ENCODE measurements at regions not wholly inside any gene's neighbourhood (a gene's known extent, or its start where the extent isn't known, plus 50 kb on each side); places are given as distances from the start of the nearest gene placed in this dataset.

- TF ChIP-seq, protein P1, sequence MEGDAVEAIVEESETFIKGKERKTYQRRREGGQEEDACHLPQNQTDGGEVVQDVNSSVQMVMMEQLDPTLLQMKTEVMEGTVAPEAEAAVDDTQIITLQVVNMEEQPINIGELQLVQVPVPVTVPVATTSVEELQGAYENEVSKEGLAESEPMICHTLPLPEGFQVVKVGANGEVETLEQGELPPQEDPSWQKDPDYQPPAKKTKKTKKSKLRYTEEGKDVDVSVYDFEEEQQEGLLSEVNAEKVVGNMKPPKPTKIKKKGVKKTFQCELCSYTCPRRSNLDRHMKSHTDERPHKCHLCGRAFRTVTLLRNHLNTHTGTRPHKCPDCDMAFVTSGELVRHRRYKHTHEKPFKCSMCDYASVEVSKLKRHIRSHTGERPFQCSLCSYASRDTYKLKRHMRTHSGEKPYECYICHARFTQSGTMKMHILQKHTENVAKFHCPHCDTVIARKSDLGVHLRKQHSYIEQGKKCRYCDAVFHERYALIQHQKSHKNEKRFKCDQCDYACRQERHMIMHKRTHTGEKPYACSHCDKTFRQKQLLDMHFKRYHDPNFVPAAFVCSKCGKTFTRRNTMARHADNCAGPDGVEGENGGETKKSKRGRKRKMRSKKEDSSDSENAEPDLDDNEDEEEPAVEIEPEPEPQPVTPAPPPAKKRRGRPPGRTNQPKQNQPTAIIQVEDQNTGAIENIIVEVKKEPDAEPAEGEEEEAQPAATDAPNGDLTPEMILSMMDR (IDR thresholded peaks at IDR 0.05), result no peak
- no peaks in the 10 kb centered on the region for H3K36me3 ChIP-seq
- intact Hi-C loops (cut with DNase I), result no loop called here
- no peaks in the 10 kb centered on the region for H3K4me1 ChIP-seq
- ATAC-seq (no peak), DNase-seq (no peak)
- H3K9me3 ChIP-seq, result no peaks in the 10 kb centered on the region
- H3K27ac ChIP-seq, result no peak overlapping the region
- H3K4me3 ChIP-seq, result no peak overlapping the region
- H3K27me3 ChIP-seq (ENCODE audit: low read depth), result no peaks in the 10 kb centered on the region
These were observed 618.2 kb upstream of the ZNF717 start for GRCh38 chr3:76403556-76403955.

DNA sequence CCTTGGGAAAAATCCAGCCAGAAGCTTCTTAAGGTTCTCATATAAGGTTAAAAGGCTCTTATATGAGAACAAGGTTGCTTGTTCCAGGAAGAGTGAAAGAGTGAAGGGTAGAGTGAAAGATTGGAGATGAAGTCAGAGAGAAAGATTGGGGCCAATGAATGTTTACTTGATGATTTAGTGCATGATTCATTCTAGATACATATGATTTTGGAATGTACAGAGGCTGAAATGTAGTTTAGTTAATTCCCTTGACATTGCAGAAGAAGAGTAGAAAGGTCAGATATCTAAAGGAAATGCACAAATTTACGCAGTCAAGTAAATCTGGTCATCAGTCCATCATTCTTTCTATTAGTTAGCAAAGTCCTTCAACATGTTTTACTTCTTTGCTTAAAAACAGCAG lies 619.8 kb upstream of the ZNF717 start:
- DNase-seq (no peak), ATAC-seq (no peak)
- H3K36me3 ChIP-seq, result no peaks in the 10 kb centered on the region
- H3K9me3 ChIP-seq, result no peaks in the 10 kb centered on the region
- no peaks in the 10 kb centered on the region for H3K27me3 ChIP-seq (ENCODE audit: low read depth)
- TF ChIP-seq, protein P1 (IDR thresholded peaks at IDR 0.05), result no peak
- intact Hi-C loops (cut with DNase I), result no loop called here
- no peak overlapping the region for H3K4me3 ChIP-seq
- no peak overlapping the region for H3K27ac ChIP-seq
- H3K4me1 ChIP-seq, result no peaks in the 10 kb centered on the region

DNA sequence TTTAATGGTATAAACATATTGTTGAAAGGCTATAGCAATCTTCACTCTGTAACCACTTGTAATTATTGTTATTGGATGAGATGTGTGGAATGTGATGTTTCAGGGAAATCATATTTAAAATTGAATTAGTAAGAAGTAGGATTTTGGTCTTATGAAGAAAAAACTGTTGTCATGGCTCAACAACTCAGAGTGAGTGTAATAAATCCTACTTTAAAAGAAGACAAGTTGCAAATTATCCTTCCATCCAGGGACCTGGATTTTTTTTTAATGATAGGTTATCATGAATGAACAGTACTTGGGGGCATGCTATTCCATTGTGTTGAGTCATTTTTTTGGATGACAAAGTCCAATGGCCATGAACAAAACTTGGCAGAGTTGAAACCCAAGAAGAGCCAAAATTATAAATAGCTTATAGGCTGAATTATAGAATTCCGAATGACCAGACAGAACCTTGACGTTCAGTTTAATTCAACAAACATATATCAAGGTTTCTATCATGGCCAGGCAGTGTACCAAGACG lies 625.5 kb upstream of the ZNF717 start:
- H3K36me3 ChIP-seq, result no peaks in the 10 kb centered on the region
- H3K4me3 ChIP-seq, result no peak overlapping the region
- no peaks in the 10 kb centered on the region for H3K4me1 ChIP-seq
- H3K27me3 ChIP-seq (ENCODE audit: low read depth), result no peaks in the 10 kb centered on the region
- ATAC-seq, result no peak
- no peak for DNase-seq
- H3K27ac ChIP-seq, result no peak overlapping the region
- TF ChIP-seq, protein P1 (IDR thresholded peaks at IDR 0.05), result no peak
- H3K9me3 ChIP-seq, result no peaks in the 10 kb centered on the region
- intact Hi-C loops (cut with DNase I), result no loop called here

DNA sequence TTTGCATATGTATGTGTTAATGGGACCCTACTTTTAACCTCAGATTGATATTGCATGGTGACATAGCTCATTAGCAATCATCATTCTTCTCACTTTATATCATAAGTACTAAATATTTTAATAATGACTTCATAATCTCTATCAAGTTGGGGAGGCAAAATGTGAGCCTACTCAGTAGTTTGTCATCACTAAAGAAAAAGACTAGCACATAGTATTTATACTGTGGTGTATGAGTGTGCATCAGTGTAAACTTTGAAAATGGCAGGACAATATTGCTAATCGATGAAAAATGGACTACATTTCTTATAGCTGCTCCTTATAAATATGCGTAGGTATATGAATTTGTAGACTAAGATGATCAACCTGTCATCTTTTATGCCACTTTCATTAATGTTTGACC lies 624.5 kb upstream of the ROBO2 start:
- H3K9me3 ChIP-seq, result no peaks in the 10 kb centered on the region
- ATAC-seq (no peak), DNase-seq (no peak)
- H3K4me1 ChIP-seq, result no peaks in the 10 kb centered on the region
- TF ChIP-seq, protein P1 (IDR thresholded peaks at IDR 0.05), result no peak
- H3K36me3 ChIP-seq, result no peaks in the 10 kb centered on the region
- no peak overlapping the region for H3K4me3 ChIP-seq
- intact Hi-C loops (cut with DNase I), result no loop called here
- H3K27me3 ChIP-seq (ENCODE audit: low read depth), result no peaks in the 10 kb centered on the region
- no peak overlapping the region for H3K27ac ChIP-seq

DNA sequence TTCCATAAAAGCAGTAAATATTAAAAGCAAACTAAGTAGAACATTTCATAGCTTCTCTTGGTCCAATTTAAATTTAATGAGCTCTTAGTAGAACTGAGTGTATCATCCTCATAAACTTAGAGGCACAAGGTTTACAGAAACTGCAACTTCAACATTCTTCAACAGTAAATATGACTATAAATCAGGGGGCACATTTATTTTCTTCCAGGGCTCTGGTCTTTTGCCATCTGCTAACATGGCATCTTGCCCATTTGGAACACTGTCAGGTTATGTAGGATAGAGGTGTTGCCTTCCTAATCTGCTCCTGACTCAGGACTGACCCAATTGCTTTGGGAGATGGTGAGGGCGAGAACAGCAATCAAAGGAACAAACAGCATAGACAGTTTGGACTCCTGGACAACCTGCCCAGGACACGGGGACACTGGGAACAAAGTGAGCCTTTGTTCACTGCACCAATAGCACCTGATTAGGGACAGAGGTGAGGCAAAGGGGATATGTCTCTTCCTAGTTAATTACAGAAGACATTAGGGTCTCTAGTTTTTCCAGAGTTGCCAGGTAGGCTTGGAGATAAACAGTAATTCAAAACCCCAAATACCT lies 610.2 kb upstream of the ROBO2 start:
- TF ChIP-seq, protein P1 (IDR thresholded peaks at IDR 0.05), result no peak
- DNase-seq (no peak), ATAC-seq (no peak)
- H3K4me1 ChIP-seq, result no peaks in the 10 kb centered on the region
- H3K36me3 ChIP-seq, result no peaks in the 10 kb centered on the region
- H3K27me3 ChIP-seq (ENCODE audit: low read depth), result no peaks in the 10 kb centered on the region
- no peak overlapping the region for H3K27ac ChIP-seq
- intact Hi-C loops (cut with DNase I), result no loop called here
- H3K9me3 ChIP-seq, result no peaks in the 10 kb centered on the region
- H3K4me3 ChIP-seq, result no peak overlapping the region

Measured in lower lobe of right lung (tissue), 2 donors.